ENCODE measurements at regions not wholly inside any gene's neighbourhood (a gene's known extent, or its start where the extent isn't known, plus 50 kb on each side); places are given as distances from the start of the nearest gene placed in this dataset.

- TF ChIP-seq CTCF (IDR thresholded peaks at IDR 0.05; ENCODE audit: low read depth, low read length) (no peak), POLR2A (IDR thresholded peaks at IDR 0.05; ENCODE audit: extremely low read depth, insufficient read length) (no peak), MAX (IDR thresholded peaks at IDR 0.05; ENCODE audit: low read depth, low read length) (no peak), MYC (IDR thresholded peaks at IDR 0.05; ENCODE audit: low read depth, low read length) (no peak)
Observed at GRCh38 chr10:6751363-6751762, 171.3 kb upstream of the PRKCQ start.

Data from NB4 (cell line).